ENCODE measurements at regions not wholly inside any gene's neighbourhood (a gene's known extent, or its start where the extent isn't known, plus 50 kb on each side); places are given as distances from the start of the nearest gene placed in this dataset.

- TF ChIP-seq POLR2AphosphoS5 (IDR thresholded peaks at IDR 0.05; ENCODE audit: low read depth, low read length) (no peak), REST (IDR thresholded peaks at IDR 0.05; ENCODE audit: insufficient read depth in 1 of 2, low read depth in 2 of 2, low read length in 2 of 2) (no peak), SIN3A (IDR thresholded peaks at IDR 0.05; ENCODE audit: borderline replicate concordance, insufficient read depth, low read length) (no peak), TAF1 (IDR thresholded peaks at IDR 0.05; ENCODE audit: borderline replicate concordance, insufficient read depth, low read length) (no peak), FOXP2 (optimal IDR thresholded peaks at IDR 0.05; ENCODE audit: borderline replicate concordance, extremely low read depth, extremely low read length, insufficient read depth) (no peak)
These were observed 142.0 kb upstream of the SYT13 start for GRCh38 chr11:45428116-45428515.

- TF ChIP-seq TAF1 (IDR thresholded peaks at IDR 0.05; ENCODE audit: borderline replicate concordance, insufficient read depth, low read length) (no peak), POLR2AphosphoS5 (IDR thresholded peaks at IDR 0.05; ENCODE audit: low read depth, low read length) (no peak), REST (IDR thresholded peaks at IDR 0.05; ENCODE audit: insufficient read depth in 1 of 2, low read depth in 2 of 2, low read length in 2 of 2) (no peak), SIN3A (IDR thresholded peaks at IDR 0.05; ENCODE audit: borderline replicate concordance, insufficient read depth, low read length) (no peak), FOXP2 (optimal IDR thresholded peaks at IDR 0.05; ENCODE audit: borderline replicate concordance, extremely low read depth, extremely low read length, insufficient read depth) (no peak)
These were observed 138.5 kb upstream of the SYT13 start for GRCh38 chr11:45424411-45425180.

GRCh38 chr11:45423475-45424120 lies 137.5 kb upstream of the SYT13 start:
- TF ChIP-seq POLR2AphosphoS5 (IDR thresholded peaks at IDR 0.05; ENCODE audit: low read depth, low read length) (no peak), FOXP2 (optimal IDR thresholded peaks at IDR 0.05; ENCODE audit: borderline replicate concordance, extremely low read depth, extremely low read length, insufficient read depth) (no peak), REST (IDR thresholded peaks at IDR 0.05; ENCODE audit: insufficient read depth in 1 of 2, low read depth in 2 of 2, low read length in 2 of 2) (no peak)

GRCh38 chr11:45423036-45423435 lies 136.9 kb upstream of the SYT13 start:
- TF ChIP-seq FOXP2 (optimal IDR thresholded peaks at IDR 0.05; ENCODE audit: borderline replicate concordance, extremely low read depth, extremely low read length, insufficient read depth) (no peak), TAF1 (IDR thresholded peaks at IDR 0.05; ENCODE audit: borderline replicate concordance, insufficient read depth, low read length) (no peak), SIN3A (IDR thresholded peaks at IDR 0.05; ENCODE audit: borderline replicate concordance, insufficient read depth, low read length) (no peak), REST (IDR thresholded peaks at IDR 0.05; ENCODE audit: insufficient read depth in 1 of 2, low read depth in 2 of 2, low read length in 2 of 2) (no peak), POLR2AphosphoS5 (IDR thresholded peaks at IDR 0.05; ENCODE audit: low read depth, low read length) (no peak)
